ENCODE measurements at regions not wholly inside any gene's neighbourhood (a gene's known extent, or its start where the extent isn't known, plus 50 kb on each side); places are given as distances from the start of the nearest gene placed in this dataset.

GRCh38 chr1:168963601-168964000 lies 142.9 kb upstream of the ATP1B1 start:
- peaks cover 3% of the 10 kb centered on the region for H3K4me1 ChIP-seq (ENCODE audit: insufficient read depth)
- DNase-seq = no peak
- intact Hi-C loops (cut with DNase I) = no loop called here
- H3K27ac ChIP-seq = no peak overlapping the region
- 91 to 96% (median 94%) methylated on average over 2 of the region's 2 CpGs for WGBS, 3 donors
- no peaks in the 10 kb centered on the region for H3K36me3 ChIP-seq
- TF ChIP-seq POLR2A (IDR thresholded peaks at IDR 0.05) = no peak
- TF ChIP-seq, protein P1, sequence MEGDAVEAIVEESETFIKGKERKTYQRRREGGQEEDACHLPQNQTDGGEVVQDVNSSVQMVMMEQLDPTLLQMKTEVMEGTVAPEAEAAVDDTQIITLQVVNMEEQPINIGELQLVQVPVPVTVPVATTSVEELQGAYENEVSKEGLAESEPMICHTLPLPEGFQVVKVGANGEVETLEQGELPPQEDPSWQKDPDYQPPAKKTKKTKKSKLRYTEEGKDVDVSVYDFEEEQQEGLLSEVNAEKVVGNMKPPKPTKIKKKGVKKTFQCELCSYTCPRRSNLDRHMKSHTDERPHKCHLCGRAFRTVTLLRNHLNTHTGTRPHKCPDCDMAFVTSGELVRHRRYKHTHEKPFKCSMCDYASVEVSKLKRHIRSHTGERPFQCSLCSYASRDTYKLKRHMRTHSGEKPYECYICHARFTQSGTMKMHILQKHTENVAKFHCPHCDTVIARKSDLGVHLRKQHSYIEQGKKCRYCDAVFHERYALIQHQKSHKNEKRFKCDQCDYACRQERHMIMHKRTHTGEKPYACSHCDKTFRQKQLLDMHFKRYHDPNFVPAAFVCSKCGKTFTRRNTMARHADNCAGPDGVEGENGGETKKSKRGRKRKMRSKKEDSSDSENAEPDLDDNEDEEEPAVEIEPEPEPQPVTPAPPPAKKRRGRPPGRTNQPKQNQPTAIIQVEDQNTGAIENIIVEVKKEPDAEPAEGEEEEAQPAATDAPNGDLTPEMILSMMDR (IDR thresholded peaks at IDR 0.05) = no peak
- TF ChIP-seq EP300 (IDR thresholded peaks at IDR 0.05) = no peak
- H3K9me3 ChIP-seq = no peaks in the 10 kb centered on the region
- no peak overlapping the region for H3K4me3 ChIP-seq
- H3K27me3 ChIP-seq = no peaks in the 10 kb centered on the region

GRCh38 chr1:168964478-168964877 lies 142.0 kb upstream of the ATP1B1 start:
- no peak for DNase-seq
- TF ChIP-seq EP300 (IDR thresholded peaks at IDR 0.05) (no peak), POLR2A (IDR thresholded peaks at IDR 0.05) (no peak)
- TF ChIP-seq, protein P1 (IDR thresholded peaks at IDR 0.05) = no peak
- Histone ChIP-seq H3K4me3 (no peak overlapping the region), H3K27me3 (no peaks in the 10 kb centered on the region), H3K36me3 (no peaks in the 10 kb centered on the region), H3K9me3 (no peaks in the 10 kb centered on the region), H3K4me1 (ENCODE audit: insufficient read depth) (peaks cover 3% of the 10 kb centered on the region), H3K27ac (no peak overlapping the region)
- WGBS, 3 donors = 76 to 95% (median 91%) methylated on average over 3 of the region's 3 CpGs
- intact Hi-C loops (cut with DNase I) = no loop called here

- no peak for DNase-seq
- Histone ChIP-seq H3K4me1 (ENCODE audit: insufficient read depth) (peaks cover 3% of the 10 kb centered on the region), H3K27ac (no peak overlapping the region), H3K9me3 (no peaks in the 10 kb centered on the region), H3K4me3 (no peak overlapping the region), H3K27me3 (no peaks in the 10 kb centered on the region), H3K36me3 (no peaks in the 10 kb centered on the region)
- WGBS, 3 donors = 89 to 94% (median 93%) methylated on average over 2 of the region's 2 CpGs
- TF ChIP-seq EP300 (IDR thresholded peaks at IDR 0.05) = no peak
- TF ChIP-seq POLR2A (IDR thresholded peaks at IDR 0.05) = no peak
- TF ChIP-seq, protein P1 (IDR thresholded peaks at IDR 0.05) = no peak
- intact Hi-C loops (cut with DNase I) = no loop called here
Measured at GRCh38 chr1:168966217-168966616, 140.3 kb upstream of the ATP1B1 start.

DNA sequence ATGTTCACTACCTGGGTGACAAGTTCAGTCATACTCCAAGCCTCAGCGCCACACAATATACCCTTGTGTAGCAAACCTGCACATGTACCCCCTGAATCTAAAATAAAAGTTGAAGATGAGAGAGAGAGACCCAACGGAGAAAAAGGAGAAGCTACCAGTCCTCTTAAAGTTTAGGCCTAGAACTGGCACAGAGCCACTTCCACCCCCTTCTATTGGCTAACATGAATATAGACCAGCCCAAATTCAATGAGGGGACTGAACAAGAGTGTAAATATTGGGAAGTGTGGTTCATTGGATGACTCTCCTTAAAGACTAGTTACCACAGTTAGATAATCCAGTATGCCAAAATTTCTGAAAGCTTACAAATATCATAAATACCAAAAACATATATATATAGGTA lies 139.9 kb upstream of the ATP1B1 start:
- no peak overlapping the region for H3K4me3 ChIP-seq
- H3K27ac ChIP-seq = no peak overlapping the region
- no peaks in the 10 kb centered on the region for H3K36me3 ChIP-seq
- H3K27me3 ChIP-seq = no peaks in the 10 kb centered on the region
- intact Hi-C loops (cut with DNase I) = no loop called here
- WGBS, 3 donors = 85 to 95% (median 86%) methylated on average over 2 of the region's 2 CpGs
- TF ChIP-seq, protein P1 (IDR thresholded peaks at IDR 0.05) = no peak
- no peak for TF ChIP-seq POLR2A (IDR thresholded peaks at IDR 0.05)
- no peak for TF ChIP-seq EP300 (IDR thresholded peaks at IDR 0.05)
- no peaks in the 10 kb centered on the region for H3K9me3 ChIP-seq
- DNase-seq = no peak
- peaks cover 6% of the 10 kb centered on the region for H3K4me1 ChIP-seq (ENCODE audit: insufficient read depth)

All from ovary (tissue), 7 donors.